Suprapubic skin (tissue), 4 donors: ENCODE measurements at regions not wholly inside any gene's neighbourhood (a gene's known extent, or its start where the extent isn't known, plus 50 kb on each side); places are given as distances from the start of the nearest gene placed in this dataset.

Experiments
- DNase-seq, 2 donors: peaks; one replicate each; pipeline ENCODE4 v3.0.0-alpha.2; 2019; ENCODE audit warnings: low spot score in 2 of 2
- H3K27ac ChIP-seq: fragments of 200-600 bp; sonication (generic); one replicate; pipeline ENCODE4 v1.5.1; 2019
- H3K27me3 ChIP-seq: fragments of 200-600 bp; sonication (generic); one replicate; pipeline ENCODE4 v1.5.1; 2019
- H3K36me3 ChIP-seq: fragments of 200-600 bp; sonication (generic); one replicate; pipeline ENCODE4 v1.5.1; 2019
- H3K4me1 ChIP-seq: fragments of 200-600 bp; sonication (generic); one replicate; pipeline ENCODE4 v1.5.1; 2019
- H3K4me3 ChIP-seq: fragments of 200-600 bp; sonication (generic); one replicate; pipeline ENCODE4 v1.5.1; 2019; ENCODE audit warnings: mild to moderate bottlenecking
- H3K9me3 ChIP-seq: fragments of 200-600 bp; sonication (generic); one replicate; pipeline ENCODE4 v1.5.1; 2019
- EP300 ChIP-seq: sonication (generic); formaldehyde crosslinking; IDR thresholded peaks from one replicate; pipeline ENCODE4 v1.6.1; 2017; ENCODE audit warnings: antibody characterized with exemption
- POLR2A ChIP-seq, 2 donors: fragments of 450-650 bp; IDR thresholded peaks; one replicate each; pipeline ENCODE4 v1.6.1; 2017; ENCODE audit warnings: antibody characterized with exemption in 2 of 2, mild to moderate bottlenecking in 2 of 2, moderate library complexity in 2 of 2
- POLR2AphosphoS5 ChIP-seq, 3 donors: sonication (generic); formaldehyde crosslinking; IDR thresholded peaks; one replicate each; pipeline ENCODE4 v1.6.1; 2017; ENCODE audit warnings: antibody characterized with exemption in 3 of 3
- WGBS: methylation state at CpG from one replicate; pipeline ENCODE4 v1.1.5; 2018; 5-methylcytosine and 5-hydroxymethylcytosine counted together
- TF ChIP-seq, protein P1 (sequence below), 2 donors: fragments of 200-600 bp in 1 of 2; fragments of 450-650 bp in 1 of 2; sonication (generic) in 1 of 2; IDR thresholded peaks; one replicate each; pipeline ENCODE4 v1.5.1; 2016 to 2019; ENCODE audit warnings: antibody characterized with exemption in 2 of 2, mild to moderate bottlenecking in 1 of 2, moderate library complexity in 1 of 2

DNA sequence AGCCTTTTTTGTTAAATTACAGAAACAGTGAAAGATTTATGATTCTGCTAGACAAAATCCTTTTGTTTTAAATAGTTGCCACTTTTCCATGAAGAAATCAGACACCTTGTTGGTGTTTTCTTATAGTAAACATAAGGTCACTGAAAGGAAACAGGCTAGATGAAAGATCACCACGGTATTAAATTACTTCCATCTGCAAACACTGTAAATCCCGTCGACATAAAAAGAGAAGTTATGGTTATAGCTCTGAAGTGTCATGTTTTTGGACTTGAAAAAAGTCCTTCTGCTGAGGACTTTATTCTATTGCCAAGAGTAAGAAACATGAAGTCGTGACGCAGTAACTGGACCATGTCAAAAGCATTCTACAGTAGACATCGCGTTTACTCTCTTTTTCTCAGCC lies 567.6 kb upstream of the SLIT2 start:
- H3K27me3 ChIP-seq = no peaks in the 10 kb centered on the region
- 40% methylated on average over 7 of the region's 7 CpGs for WGBS
- no peaks in the 10 kb centered on the region for H3K4me1 ChIP-seq
- H3K4me3 ChIP-seq = no peak overlapping the region
- no peaks in the 10 kb centered on the region for H3K9me3 ChIP-seq
- no peaks in the 10 kb centered on the region for H3K36me3 ChIP-seq
- no peak for DNase-seq
- TF ChIP-seq POLR2A (IDR thresholded peaks at IDR 0.05) (no peak), POLR2AphosphoS5 (IDR thresholded peaks at IDR 0.05) (no peak), EP300 (no peak)
- TF ChIP-seq, protein P1, sequence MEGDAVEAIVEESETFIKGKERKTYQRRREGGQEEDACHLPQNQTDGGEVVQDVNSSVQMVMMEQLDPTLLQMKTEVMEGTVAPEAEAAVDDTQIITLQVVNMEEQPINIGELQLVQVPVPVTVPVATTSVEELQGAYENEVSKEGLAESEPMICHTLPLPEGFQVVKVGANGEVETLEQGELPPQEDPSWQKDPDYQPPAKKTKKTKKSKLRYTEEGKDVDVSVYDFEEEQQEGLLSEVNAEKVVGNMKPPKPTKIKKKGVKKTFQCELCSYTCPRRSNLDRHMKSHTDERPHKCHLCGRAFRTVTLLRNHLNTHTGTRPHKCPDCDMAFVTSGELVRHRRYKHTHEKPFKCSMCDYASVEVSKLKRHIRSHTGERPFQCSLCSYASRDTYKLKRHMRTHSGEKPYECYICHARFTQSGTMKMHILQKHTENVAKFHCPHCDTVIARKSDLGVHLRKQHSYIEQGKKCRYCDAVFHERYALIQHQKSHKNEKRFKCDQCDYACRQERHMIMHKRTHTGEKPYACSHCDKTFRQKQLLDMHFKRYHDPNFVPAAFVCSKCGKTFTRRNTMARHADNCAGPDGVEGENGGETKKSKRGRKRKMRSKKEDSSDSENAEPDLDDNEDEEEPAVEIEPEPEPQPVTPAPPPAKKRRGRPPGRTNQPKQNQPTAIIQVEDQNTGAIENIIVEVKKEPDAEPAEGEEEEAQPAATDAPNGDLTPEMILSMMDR (IDR thresholded peaks at IDR 0.05) = no peak
- H3K27ac ChIP-seq = no peak overlapping the region

DNA sequence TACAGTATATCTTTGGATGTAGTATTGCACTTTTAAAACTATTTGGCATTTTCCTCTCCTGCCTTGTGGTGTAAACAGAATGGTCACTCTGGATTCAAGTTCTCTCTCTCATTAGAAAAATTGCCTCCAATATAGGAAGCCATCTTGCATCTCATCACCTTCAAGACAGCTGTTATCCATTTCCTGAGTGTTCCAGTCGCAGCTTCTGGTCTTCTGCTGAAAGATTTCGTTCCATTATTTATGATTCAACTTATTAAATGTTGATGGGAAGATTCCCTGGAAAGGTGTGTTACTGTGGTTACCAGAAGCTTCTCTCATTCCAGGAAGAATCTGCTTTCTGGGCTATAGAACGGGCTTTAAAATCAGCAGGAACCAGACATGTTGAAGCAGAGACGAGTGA lies 568.3 kb upstream of the SLIT2 start:
- 36% methylated on average over 4 of the region's 4 CpGs for WGBS
- Histone ChIP-seq H3K4me1 (no peaks in the 10 kb centered on the region), H3K36me3 (no peaks in the 10 kb centered on the region), H3K9me3 (no peaks in the 10 kb centered on the region), H3K27me3 (no peaks in the 10 kb centered on the region), H3K4me3 (no peak overlapping the region), H3K27ac (no peak overlapping the region)
- TF ChIP-seq POLR2AphosphoS5 (IDR thresholded peaks at IDR 0.05) (no peak), EP300 (no peak), POLR2A (IDR thresholded peaks at IDR 0.05) (no peak)
- TF ChIP-seq, protein P1 (IDR thresholded peaks at IDR 0.05) = no peak
- no peak for DNase-seq

DNA sequence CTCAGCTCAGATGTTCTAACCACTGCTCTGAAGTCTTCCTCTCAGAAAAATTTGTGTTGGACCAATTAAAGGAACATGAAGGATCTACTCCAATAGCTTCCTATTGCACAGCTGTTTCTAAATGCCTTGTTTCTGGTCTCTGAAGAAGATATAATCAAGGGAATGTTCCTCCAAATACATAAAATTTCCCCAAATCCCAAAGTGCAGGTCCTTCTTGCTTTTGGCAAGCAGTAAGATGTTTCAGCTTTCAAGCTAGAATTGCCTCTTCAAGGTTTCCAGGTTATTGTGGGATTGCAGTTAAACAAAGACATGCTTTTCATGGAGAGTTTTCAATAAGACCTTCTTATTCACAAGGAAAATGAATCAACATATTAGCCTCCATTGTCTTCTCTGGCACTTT lies 574.5 kb upstream of the SLIT2 start:
- no peaks in the 10 kb centered on the region for H3K4me1 ChIP-seq
- no peak for DNase-seq
- H3K4me3 ChIP-seq = no peak overlapping the region
- no peaks in the 10 kb centered on the region for H3K36me3 ChIP-seq
- no peaks in the 10 kb centered on the region for H3K27me3 ChIP-seq
- TF ChIP-seq, protein P1 (IDR thresholded peaks at IDR 0.05) = no peak
- TF ChIP-seq POLR2AphosphoS5 (IDR thresholded peaks at IDR 0.05) = no peak
- no peak for TF ChIP-seq POLR2A (IDR thresholded peaks at IDR 0.05)
- no peak for TF ChIP-seq EP300
- no peaks in the 10 kb centered on the region for H3K9me3 ChIP-seq
- no peak overlapping the region for H3K27ac ChIP-seq

DNA sequence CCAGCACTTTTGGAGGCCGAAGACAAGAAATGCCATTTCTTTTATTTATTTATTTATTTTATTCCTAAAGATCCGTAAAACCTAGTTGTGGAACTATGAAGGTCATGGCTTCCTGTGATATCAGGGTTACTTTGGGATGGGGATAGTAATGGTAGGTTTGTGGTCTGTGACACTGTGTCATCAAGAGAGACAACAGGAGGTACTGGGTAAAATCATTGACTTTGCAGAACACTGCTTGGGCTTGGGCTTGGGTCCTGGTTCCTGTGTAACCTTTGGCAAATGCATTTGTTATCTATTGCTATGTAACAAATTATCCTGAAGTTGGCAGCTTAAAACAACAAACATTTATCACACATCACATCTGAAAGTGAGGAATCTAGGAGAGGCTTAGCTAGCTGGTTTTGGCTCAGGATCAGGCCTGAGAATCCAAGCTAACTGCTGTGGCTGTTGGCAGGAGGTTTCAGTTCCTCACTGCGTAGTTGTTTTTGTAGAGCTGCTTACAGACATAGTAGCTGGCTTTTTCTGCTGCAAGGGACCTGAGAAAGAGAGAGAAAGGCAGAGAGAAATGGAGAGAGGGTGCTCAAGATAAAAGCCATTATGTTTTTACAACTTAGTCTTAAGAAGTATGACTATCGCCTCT lies 576.4 kb upstream of the SLIT2 start:
- Histone ChIP-seq H3K27ac (no peak overlapping the region), H3K36me3 (no peaks in the 10 kb centered on the region), H3K27me3 (no peaks in the 10 kb centered on the region), H3K9me3 (no peaks in the 10 kb centered on the region), H3K4me1 (no peaks in the 10 kb centered on the region), H3K4me3 (no peak overlapping the region)
- WGBS = 81% methylated on average over 4 of the region's 4 CpGs
- TF ChIP-seq EP300 = no peak
- TF ChIP-seq, protein P1 (IDR thresholded peaks at IDR 0.05) = no peak
- DNase-seq = no peak

DNA sequence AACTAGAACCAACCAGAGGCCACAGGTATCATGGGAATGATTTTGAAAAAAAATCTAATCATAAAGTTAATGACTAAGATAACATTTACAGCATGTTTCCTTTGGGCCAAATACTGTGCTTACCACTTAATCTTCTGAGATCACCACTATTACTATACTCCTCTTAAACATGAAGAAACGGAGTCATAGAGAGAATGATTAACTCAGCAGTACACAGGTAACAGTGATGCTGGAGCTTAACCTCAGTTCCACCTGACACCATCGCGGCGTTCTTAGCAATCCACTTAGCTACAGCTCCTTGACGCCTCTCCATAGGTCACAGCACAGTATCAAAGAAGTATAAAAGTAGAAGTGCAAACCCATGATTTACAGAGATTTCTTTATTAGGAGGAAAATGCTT lies 592.6 kb upstream of the SLIT2 start:
- WGBS = 93% methylated on average over 5 of the region's 5 CpGs
- H3K27ac ChIP-seq = no peak overlapping the region
- no peaks in the 10 kb centered on the region for H3K4me1 ChIP-seq
- H3K9me3 ChIP-seq = no peaks in the 10 kb centered on the region
- DNase-seq = no peak
- H3K4me3 ChIP-seq = no peak overlapping the region
- no peaks in the 10 kb centered on the region for H3K36me3 ChIP-seq
- no peaks in the 10 kb centered on the region for H3K27me3 ChIP-seq
- TF ChIP-seq POLR2AphosphoS5 (IDR thresholded peaks at IDR 0.05) (no peak), POLR2A (IDR thresholded peaks at IDR 0.05) (no peak), EP300 (no peak)
- TF ChIP-seq, protein P1 (IDR thresholded peaks at IDR 0.05) = no peak
